ENCODE measurements at regions not wholly inside any gene's neighbourhood (a gene's known extent, or its start where the extent isn't known, plus 50 kb on each side); places are given as distances from the start of the nearest gene placed in this dataset.

GRCh38 chr5:63697811-63698210, 264.4 kb downstream of the HTR1A start:
- Histone ChIP-seq H3K27ac (no peak overlapping the region), H3K4me3 (no peak overlapping the region), H3K9ac (ENCODE audit: low read depth in 2 of 2, low read length in 2 of 2) (no peak overlapping the region), H3K27me3 (no peaks in the 10 kb centered on the region), H3K36me3 (no peaks in the 10 kb centered on the region), H3K9me3 (no peaks in the 10 kb centered on the region), H3K4me1 (no peaks in the 10 kb centered on the region)
- intact Hi-C loops (cut with DNase I) = no loop called here
- no peak for TF ChIP-seq CTCF (IDR thresholded peaks at IDR 0.05)
- DNase-seq = no peak

GRCh38 chr5:63690546-63690945, 271.7 kb downstream of the HTR1A start:
- H3K27ac ChIP-seq = no peak overlapping the region
- H3K4me1 ChIP-seq = no peaks in the 10 kb centered on the region
- TF ChIP-seq CTCF (IDR thresholded peaks at IDR 0.05) = no peak
- no peak overlapping the region for H3K9ac ChIP-seq (ENCODE audit: low read depth in 2 of 2, low read length in 2 of 2)
- no peaks in the 10 kb centered on the region for H3K9me3 ChIP-seq
- no peak overlapping the region for H3K4me3 ChIP-seq
- no peak for DNase-seq
- intact Hi-C loops (cut with DNase I) = no loop called here
- no peaks in the 10 kb centered on the region for H3K36me3 ChIP-seq
- H3K27me3 ChIP-seq = no peaks in the 10 kb centered on the region

- intact Hi-C loops (cut with DNase I) = no loop called here
- Histone ChIP-seq H3K9ac (ENCODE audit: low read depth in 2 of 2, low read length in 2 of 2) (no peak overlapping the region), H3K36me3 (no peaks in the 10 kb centered on the region), H3K4me1 (no peaks in the 10 kb centered on the region), H3K27ac (no peak overlapping the region), H3K4me3 (no peak overlapping the region), H3K9me3 (no peaks in the 10 kb centered on the region), H3K27me3 (no peaks in the 10 kb centered on the region)
- no peak for TF ChIP-seq CTCF (IDR thresholded peaks at IDR 0.05)
- DNase-seq = no peak
Measured at GRCh38 chr5:63687854-63688516, 274.3 kb downstream of the HTR1A start.

GRCh38 chr5:63686938-63687337, 275.3 kb downstream of the HTR1A start:
- Histone ChIP-seq H3K27me3 (no peaks in the 10 kb centered on the region), H3K36me3 (no peaks in the 10 kb centered on the region), H3K4me3 (no peak overlapping the region), H3K27ac (no peak overlapping the region), H3K4me1 (no peaks in the 10 kb centered on the region), H3K9me3 (no peaks in the 10 kb centered on the region), H3K9ac (ENCODE audit: low read depth in 2 of 2, low read length in 2 of 2) (no peak overlapping the region)
- TF ChIP-seq CTCF (IDR thresholded peaks at IDR 0.05) = no peak
- DNase-seq = no peak
- intact Hi-C loops (cut with DNase I) = no loop called here

- H3K9ac ChIP-seq (ENCODE audit: low read depth in 2 of 2, low read length in 2 of 2) = no peak overlapping the region
- TF ChIP-seq CTCF (IDR thresholded peaks at IDR 0.05) = no peak
- H3K4me1 ChIP-seq = no peaks in the 10 kb centered on the region
- no peak overlapping the region for H3K4me3 ChIP-seq
- no peak for DNase-seq
- H3K27me3 ChIP-seq = no peaks in the 10 kb centered on the region
- no peaks in the 10 kb centered on the region for H3K36me3 ChIP-seq
- H3K27ac ChIP-seq = no peak overlapping the region
- intact Hi-C loops (cut with DNase I) = no loop called here
- no peaks in the 10 kb centered on the region for H3K9me3 ChIP-seq
Measured at GRCh38 chr5:63686181-63686580, 276.1 kb downstream of the HTR1A start.

All from colonic mucosa (tissue), 4 donors.